Coronary artery (tissue), 2 donors: ENCODE measurements at regions not wholly inside any gene's neighbourhood (a gene's known extent, or its start where the extent isn't known, plus 50 kb on each side); places are given as distances from the start of the nearest gene placed in this dataset.
"Not testable (repeated sequence)": the region's sequence is repeated elsewhere in the genome, so short reads cannot be mapped to it uniquely, and the experiment has no call there.

Experiments
- DNase-seq: peaks from one replicate; pipeline ENCODE4 v3.0.0-alpha.2; 2017; ENCODE audit warnings: low spot score
- H3K27ac ChIP-seq, 2 donors: fragments of 200-600 bp; sonication (generic); one replicate each; pipeline ENCODE4 v1.5.1; 2016 to 2019
- H3K4me3 ChIP-seq: fragments of 200-600 bp; sonication (generic); 2 replicates; pipeline ENCODE4 v1.5.1; 2016; ENCODE audit warnings: mild to moderate bottlenecking, moderate library complexity
- CTCF ChIP-seq: fragments of 200-600 bp; sonication (generic); IDR thresholded peaks from one replicate; pipeline ENCODE4 v1.5.1; 2019; ENCODE audit warnings: antibody characterized with exemption

- no peak for TF ChIP-seq CTCF
- Histone ChIP-seq H3K27ac (no peak overlapping the region), H3K4me3 (no peak overlapping the region)
- no peak for DNase-seq
These were observed 173.4 kb downstream of the NDUFS4 start for GRCh38 chr5:53733853-53734252.

GRCh38 chr5:53738105-53738504, 177.7 kb downstream of the NDUFS4 start:
- no peak overlapping the region for H3K27ac ChIP-seq

GRCh38 chr5:53739111-53739510, 178.7 kb downstream of the NDUFS4 start:
- no peak overlapping the region for H3K4me3 ChIP-seq
- TF ChIP-seq CTCF, result no peak
- H3K27ac ChIP-seq, result no peak overlapping the region
- DNase-seq, result no peak

More at GRCh38 chr5:53738105-53738504, 177.7 kb downstream of the NDUFS4 start:
- no peak for DNase-seq
- no peak for TF ChIP-seq CTCF
- H3K4me3 ChIP-seq, result no peak overlapping the region

GRCh38 chr5:53749621-53750020, 189.2 kb downstream of the NDUFS4 start:
- DNase-seq, result no peak
- no peak overlapping the region for H3K27ac ChIP-seq
- no peak for TF ChIP-seq CTCF
- no peak overlapping the region for H3K4me3 ChIP-seq

GRCh38 chr5:53752282-53752681, 191.8 kb downstream of the NDUFS4 start:
- not testable (repeated sequence) for DNase-seq, H3K4me3 ChIP-seq, H3K27ac ChIP-seq

GRCh38 chr5:53766673-53767072, 206.2 kb downstream of the NDUFS4 start:
- TF ChIP-seq CTCF, result no peak
- Histone ChIP-seq H3K27ac (no peak overlapping the region), H3K4me3 (no peak overlapping the region)
- DNase-seq, result no peak

GRCh38 chr5:53777864-53778618, 217.6 kb downstream of the NDUFS4 start:
- no peak for DNase-seq
- Histone ChIP-seq H3K4me3 (no peak overlapping the region), H3K27ac (no peak overlapping the region)
- no peak for TF ChIP-seq CTCF
